Fibroblast of lung (primary cell): ENCODE measurements at regions not wholly inside any gene's neighbourhood (a gene's known extent, or its start where the extent isn't known, plus 50 kb on each side); places are given as distances from the start of the nearest gene placed in this dataset.

Experiments
- CTCF ChIP-seq, 2 donors: IDR thresholded peaks in 1 of 2; conservative IDR thresholded peaks in 1 of 2; 1 replicate in 1 of 2; 2 replicates in 1 of 2; pipeline ENCODE4 v1.5.1; 2011 to 2012; ENCODE audit warnings: low read length in 2 of 2, control low read depth in 1 of 2, inconsistent platforms in 1 of 2, low read depth in 1 of 2, mild to moderate bottlenecking in 1 of 2
- EZH2 ChIP-seq: IDR thresholded peaks from 2 replicates; pipeline ENCODE4 v1.5.1; 2012; ENCODE audit warnings: low read length, control low read depth, mild to moderate bottlenecking; ENCODE audit errors: missing control alignments

GRCh38 chr9:89805571-89806292, 200.9 kb downstream of the GADD45G start:
- TF ChIP-seq CTCF (conservative IDR thresholded peaks at IDR 0.05 in 1 of 2, IDR thresholded peaks at IDR 0.05 in 1 of 2; ENCODE audit: low read depth in 1 of 2, low read length in 2 of 2): no peak
- TF ChIP-seq EZH2: no peak
